ENCODE measurements at regions not wholly inside any gene's neighbourhood (a gene's known extent, or its start where the extent isn't known, plus 50 kb on each side); places are given as distances from the start of the nearest gene placed in this dataset.
"Not testable (repeated sequence)": the region's sequence is repeated elsewhere in the genome, so short reads cannot be mapped to it uniquely, and the experiment has no call there.

DNA sequence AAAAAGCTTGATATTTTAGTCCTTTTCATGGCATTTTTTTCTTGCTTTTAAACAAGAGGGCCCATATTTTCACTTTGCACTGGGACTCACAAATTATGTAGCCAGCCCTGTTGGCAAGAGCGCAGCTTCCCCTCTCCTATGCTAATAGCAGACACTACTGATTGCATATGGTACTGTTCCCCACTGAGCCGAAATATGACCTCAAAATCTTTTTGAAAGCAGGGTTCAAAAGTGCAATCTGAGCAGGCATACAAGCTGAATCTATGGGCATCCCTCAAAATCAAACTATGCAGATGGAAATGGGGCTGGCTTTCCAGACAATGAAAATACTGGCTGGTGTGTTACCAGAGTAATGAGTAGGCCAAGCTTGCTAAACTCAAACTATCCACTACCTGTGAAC is 225.2 kb upstream of the SETMAR start:
- DNase-seq, result no peak

DNA sequence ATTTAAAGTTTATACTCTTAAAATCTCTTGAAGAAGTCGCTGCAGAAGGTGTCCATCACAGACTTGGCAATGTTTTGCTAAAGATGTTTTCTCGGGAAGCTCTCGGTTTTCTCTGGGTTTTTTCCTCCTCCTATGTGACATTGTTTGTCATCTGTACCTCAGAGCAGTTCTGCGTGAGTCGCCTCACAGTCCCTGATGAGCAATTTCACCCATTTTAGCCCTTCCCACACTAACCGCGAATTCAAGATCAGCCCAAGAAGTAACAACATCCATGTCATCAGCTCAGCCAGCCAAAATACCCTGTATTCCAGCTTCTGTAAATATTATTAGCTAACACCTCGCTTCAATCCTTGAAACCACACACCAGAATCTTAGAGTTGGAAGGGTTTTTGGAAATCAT is 224.3 kb upstream of the SETMAR start:
- DNase-seq, result no peak

- DNase-seq, result no peak
Observed at GRCh38 chr3:4079339-4080195, 223.6 kb upstream of the SETMAR start.

GRCh38 chr3:4083225-4084015 is 219.7 kb upstream of the SETMAR start:
- no peak for DNase-seq

- DNase-seq, result no peak
Observed at GRCh38 chr3:4084271-4084670, 218.9 kb upstream of the SETMAR start.

DNA sequence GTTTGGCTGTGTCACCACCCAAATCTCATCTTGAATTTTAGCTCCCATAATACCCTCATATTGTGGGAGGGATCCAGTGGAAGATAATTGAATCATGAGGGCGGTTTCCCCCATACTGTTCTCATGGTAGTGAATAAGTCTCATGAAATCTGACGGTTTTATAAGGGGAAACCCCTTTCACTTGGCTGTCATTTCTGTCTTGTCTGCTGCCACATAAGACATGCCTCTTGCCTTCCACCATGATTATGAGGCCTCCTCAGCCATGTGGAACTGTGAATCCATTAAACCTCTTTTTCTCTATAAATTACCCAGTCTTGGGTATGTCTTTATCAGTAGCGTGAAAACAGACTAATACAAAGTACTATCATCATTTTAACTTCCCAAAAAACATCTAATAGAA is 216.5 kb upstream of the SETMAR start:
- not testable (repeated sequence) for DNase-seq

GRCh38 chr3:4091786-4092185 is 211.4 kb upstream of the SETMAR start:
- no peak for DNase-seq

- no peak for DNase-seq
Observed at GRCh38 chr3:4097801-4098200, 205.4 kb upstream of the SETMAR start.

DNA sequence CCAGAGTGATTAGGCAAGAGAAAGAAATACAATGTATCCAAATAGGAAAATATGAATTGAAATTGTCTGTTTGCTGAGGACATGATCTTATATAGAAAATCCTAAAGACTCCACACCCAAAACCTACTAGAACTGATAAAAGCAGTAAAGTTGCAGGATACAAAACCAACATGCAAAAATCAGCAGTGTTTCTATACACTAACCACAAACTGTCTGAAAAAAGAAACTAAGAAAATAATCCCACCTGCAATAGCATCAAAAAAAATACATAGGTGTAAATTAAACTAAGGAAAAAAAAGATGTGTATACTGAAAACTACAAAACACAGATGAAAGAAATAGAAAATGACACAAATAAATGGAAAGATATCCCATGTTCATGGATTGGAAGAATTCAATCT is 203.6 kb upstream of the SETMAR start:
- DNase-seq, result no peak

- no peak for DNase-seq
Observed at GRCh38 chr3:4107430-4107829, 195.7 kb upstream of the SETMAR start.

DNA sequence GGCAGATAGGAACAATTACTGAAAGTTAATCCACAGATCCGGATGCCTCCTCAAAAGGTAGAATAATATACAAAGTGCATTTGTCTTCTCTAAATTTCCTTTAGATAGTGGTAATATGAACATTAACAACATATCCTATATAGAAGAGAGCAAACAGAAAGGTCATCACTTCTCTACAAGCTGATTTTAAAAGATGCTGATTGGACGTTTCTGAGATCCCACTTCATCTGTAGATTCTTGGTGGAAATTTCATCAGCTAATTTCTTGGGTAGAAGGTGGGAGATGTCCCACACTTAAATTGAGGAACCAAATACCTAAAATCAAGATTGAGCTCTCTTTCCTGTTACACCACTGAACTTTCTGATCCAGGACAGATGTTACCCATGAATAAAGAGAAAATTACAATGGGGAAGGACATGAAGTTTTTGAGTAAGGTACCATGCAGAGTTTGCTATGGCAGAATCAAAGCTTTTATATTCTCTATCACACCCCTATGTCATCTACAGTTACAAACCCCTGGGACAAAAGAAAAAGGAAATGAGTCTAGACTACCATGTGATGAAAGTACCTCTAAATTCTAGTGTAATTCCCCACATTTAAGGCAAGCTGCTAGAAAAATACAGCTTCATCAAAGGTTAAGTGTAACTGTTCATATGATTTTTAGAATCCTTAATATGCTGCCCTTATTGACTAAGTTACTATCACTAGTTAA is 189.2 kb upstream of the SETMAR start:
- no peak for DNase-seq

DNA sequence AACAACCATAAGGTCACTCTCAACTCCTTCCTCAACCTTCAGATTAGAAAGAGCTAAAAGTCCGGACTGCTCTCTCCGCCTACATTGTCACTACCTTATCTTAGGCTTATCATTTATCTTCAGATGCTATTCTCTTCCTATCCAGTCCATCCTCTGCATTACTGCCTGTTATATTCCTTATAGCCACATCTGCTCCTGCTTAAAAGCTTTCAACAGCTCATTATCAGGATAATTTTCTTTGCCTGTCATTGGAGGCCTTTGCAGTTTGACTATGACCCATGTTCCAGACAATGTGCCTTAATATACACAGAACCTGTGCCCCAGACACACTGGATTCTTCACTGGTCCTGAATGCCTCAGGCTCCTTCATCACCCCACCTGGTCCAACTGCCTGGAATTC is 184.1 kb upstream of the SETMAR start:
- no peak for DNase-seq

DNA sequence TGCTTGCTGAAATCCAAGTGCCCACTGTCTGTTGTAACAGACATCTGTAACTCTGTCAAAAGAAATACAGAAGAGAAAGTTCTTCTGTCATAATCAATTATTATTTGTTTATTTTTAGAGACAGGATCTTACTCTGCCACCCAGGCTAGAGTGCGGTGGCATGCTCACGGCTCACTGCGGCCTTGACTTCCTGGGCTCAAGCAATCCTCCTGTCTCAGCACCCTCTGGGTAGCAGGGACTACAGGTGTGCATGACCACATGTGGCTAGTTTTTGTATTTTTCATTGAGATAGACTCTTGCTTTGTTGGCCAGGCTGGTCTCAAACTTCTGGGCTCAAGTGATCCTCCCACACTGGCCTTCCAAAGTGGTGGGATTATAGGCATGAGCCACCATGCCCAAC is 177.6 kb upstream of the SETMAR start:
- no peak for DNase-seq

GRCh38 chr3:4138150-4138785 is 164.9 kb upstream of the SETMAR start:
- no peak for DNase-seq

GRCh38 chr3:4138786-4139431 is 164.3 kb upstream of the SETMAR start:
- DNase-seq, result no peak

- no peak for DNase-seq
Observed at GRCh38 chr3:4139462-4140140, 163.6 kb upstream of the SETMAR start.

GRCh38 chr3:4140921-4141320 is 162.2 kb upstream of the SETMAR start:
- DNase-seq, result no peak

- no peak for DNase-seq
Observed at GRCh38 chr3:4147556-4148118, 155.5 kb upstream of the SETMAR start.

DNA sequence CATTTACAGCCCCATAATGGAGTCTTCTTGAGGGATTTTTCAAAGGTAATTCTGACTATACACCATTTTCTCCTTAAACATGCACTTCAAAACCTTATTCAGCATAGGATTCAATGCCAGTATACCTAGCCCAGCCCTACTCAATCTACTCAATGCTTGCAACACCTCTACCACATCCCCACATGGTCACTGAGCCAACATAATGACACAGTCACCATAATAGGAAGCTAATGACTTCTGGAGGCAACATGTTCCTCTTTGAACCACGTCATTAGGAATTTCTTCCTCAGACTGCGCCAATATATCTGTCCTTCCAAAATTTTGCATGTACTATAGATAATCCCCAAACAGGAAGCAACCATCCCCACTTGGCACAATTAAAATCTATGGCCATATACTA is 153.9 kb upstream of the SETMAR start:
- no peak for DNase-seq

- no peak for DNase-seq
Observed at GRCh38 chr3:4150816-4151215, 152.4 kb upstream of the SETMAR start.

DNA sequence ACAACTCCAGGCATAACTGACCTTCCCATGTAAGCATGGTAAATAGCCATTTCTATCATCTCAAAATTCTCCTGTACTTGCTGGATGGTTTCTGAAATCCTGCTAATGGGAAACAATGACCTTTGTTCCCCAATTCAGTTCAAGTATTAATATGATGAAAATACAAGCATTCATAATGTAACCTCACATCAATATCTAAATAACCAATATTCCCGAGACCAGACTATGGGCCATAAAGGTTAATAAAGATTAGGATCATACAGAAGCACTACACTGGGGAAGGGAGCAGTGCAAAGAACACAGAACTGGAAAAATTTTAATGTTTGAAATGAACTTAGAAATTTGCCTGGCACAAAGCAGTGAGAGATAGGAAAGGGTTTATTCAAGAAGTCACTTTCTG is 151.3 kb upstream of the SETMAR start:
- DNase-seq, result no peak

DNA sequence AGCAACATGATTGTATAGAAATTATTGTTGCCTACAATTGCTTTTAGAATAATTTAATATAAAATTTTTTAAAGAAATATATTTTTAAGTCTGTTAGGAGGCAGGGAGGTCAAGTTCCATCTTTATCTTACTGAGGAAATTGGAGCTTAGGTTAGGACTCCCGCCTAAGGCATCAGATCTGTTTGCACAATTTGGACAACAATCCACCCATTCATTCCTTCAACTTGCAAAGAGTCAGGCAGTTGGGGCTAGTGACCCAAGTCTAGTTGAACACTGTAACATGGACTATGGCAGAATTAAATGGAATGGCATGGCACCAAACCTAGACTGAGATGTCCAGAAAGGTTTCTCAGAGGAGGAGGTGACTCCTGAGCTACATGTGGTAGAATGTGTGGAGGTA is 149.4 kb upstream of the SETMAR start:
- no peak for DNase-seq

Measured in islet precursor cell (in vitro differentiated cells).